ENCODE measurements at regions not wholly inside any gene's neighbourhood (a gene's known extent, or its start where the extent isn't known, plus 50 kb on each side); places are given as distances from the start of the nearest gene placed in this dataset.

DNA sequence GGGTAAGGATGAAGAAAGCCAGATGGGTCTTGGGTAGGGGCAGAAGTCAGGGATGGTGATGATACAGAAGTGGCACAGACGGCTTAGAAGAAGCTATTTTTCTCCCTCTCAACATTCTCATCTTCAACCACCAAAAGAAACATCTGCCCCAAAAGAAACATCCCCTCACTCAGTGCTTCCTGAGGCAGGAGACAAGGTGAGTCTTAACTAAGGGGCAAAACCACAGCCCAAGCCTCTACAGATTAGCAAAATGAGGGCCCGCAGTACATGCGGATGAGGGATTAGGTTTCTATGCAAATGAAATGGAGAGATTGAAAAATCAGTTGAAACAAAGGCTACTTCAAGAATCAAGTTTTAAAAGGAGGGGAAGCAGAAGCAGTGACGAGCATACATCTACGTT, 241.3 kb upstream of the CCDC196 start:
- no peak for TF ChIP-seq CTCF (conservative IDR thresholded peaks at IDR 0.05; ENCODE audit: low read depth, low read length)
- no peak for TF ChIP-seq EZH2 (IDR thresholded peaks at IDR 0.05; ENCODE audit: borderline replicate concordance, low read depth, low read length, poor library complexity, severe bottlenecking)
